ENCODE measurements at regions not wholly inside any gene's neighbourhood (a gene's known extent, or its start where the extent isn't known, plus 50 kb on each side); places are given as distances from the start of the nearest gene placed in this dataset.

- intact Hi-C loops (cut with DNase I; ENCODE audit: low total_unique reads): no loop called here
- no peak overlapping the region for H3K27ac ChIP-seq
- H3K36me3 ChIP-seq: no peaks in the 10 kb centered on the region
- no peak for DNase-seq
- TF ChIP-seq POLR2AphosphoS5 (IDR thresholded peaks at IDR 0.05): no peak
- TF ChIP-seq, protein P1, sequence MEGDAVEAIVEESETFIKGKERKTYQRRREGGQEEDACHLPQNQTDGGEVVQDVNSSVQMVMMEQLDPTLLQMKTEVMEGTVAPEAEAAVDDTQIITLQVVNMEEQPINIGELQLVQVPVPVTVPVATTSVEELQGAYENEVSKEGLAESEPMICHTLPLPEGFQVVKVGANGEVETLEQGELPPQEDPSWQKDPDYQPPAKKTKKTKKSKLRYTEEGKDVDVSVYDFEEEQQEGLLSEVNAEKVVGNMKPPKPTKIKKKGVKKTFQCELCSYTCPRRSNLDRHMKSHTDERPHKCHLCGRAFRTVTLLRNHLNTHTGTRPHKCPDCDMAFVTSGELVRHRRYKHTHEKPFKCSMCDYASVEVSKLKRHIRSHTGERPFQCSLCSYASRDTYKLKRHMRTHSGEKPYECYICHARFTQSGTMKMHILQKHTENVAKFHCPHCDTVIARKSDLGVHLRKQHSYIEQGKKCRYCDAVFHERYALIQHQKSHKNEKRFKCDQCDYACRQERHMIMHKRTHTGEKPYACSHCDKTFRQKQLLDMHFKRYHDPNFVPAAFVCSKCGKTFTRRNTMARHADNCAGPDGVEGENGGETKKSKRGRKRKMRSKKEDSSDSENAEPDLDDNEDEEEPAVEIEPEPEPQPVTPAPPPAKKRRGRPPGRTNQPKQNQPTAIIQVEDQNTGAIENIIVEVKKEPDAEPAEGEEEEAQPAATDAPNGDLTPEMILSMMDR (IDR thresholded peaks at IDR 0.05 in 8 of 11, conservative IDR thresholded peaks at IDR 0.05 in 3 of 11): no peak
- no peak for TF ChIP-seq POLR2A (IDR thresholded peaks at IDR 0.05)
- no peaks in the 10 kb centered on the region for H3K4me1 ChIP-seq
- 54 to 96% (median 69%) methylated on average over 2 of the region's 2 CpGs for WGBS, 5 donors
- no peak overlapping the region for H3K4me3 ChIP-seq
- peaks cover 0 to 5% (median 0%) of the 10 kb centered on the region in 8 donors for H3K9me3 ChIP-seq
- H3K27me3 ChIP-seq (replicated peaks in 1 of 7): no peaks in the 10 kb centered on the region
Observed at GRCh38 chr3:21314688-21315087, 436.3 kb downstream of the ZNF385D start.

- Histone ChIP-seq H3K4me3 (no peak overlapping the region), H3K4me1 (no peaks in the 10 kb centered on the region), H3K27ac (no peak overlapping the region), H3K27me3 (replicated peaks in 1 of 7) (no peaks in the 10 kb centered on the region), H3K36me3 (no peaks in the 10 kb centered on the region), H3K9me3 (peaks cover 0 to 13% (median 3%) of the 10 kb centered on the region in 8 donors)
- intact Hi-C loops (cut with DNase I; ENCODE audit: low total_unique reads): no loop called here
- WGBS, 5 donors: 73 to 94% (median 85%) methylated on average over 1 of the region's 1 CpG
- TF ChIP-seq, protein P1 (IDR thresholded peaks at IDR 0.05 in 8 of 11, conservative IDR thresholded peaks at IDR 0.05 in 3 of 11): no peak
- TF ChIP-seq POLR2AphosphoS5 (IDR thresholded peaks at IDR 0.05): no peak
- TF ChIP-seq POLR2A (IDR thresholded peaks at IDR 0.05): no peak
- DNase-seq: no peak
Observed at GRCh38 chr3:21310891-21311290, 440.1 kb downstream of the ZNF385D start.

- H3K4me1 ChIP-seq: no peaks in the 10 kb centered on the region
- DNase-seq: no peak
- no peak overlapping the region for H3K4me3 ChIP-seq
- peaks cover 0 to 20% (median 3%) of the 10 kb centered on the region in 8 donors for H3K9me3 ChIP-seq
- no peak overlapping the region for H3K27ac ChIP-seq
- intact Hi-C loops (cut with DNase I; ENCODE audit: low total_unique reads): no loop called here
- no peaks in the 10 kb centered on the region for H3K27me3 ChIP-seq (replicated peaks in 1 of 7)
- no peak for TF ChIP-seq POLR2AphosphoS5 (IDR thresholded peaks at IDR 0.05)
- TF ChIP-seq, protein P1 (IDR thresholded peaks at IDR 0.05 in 8 of 11, conservative IDR thresholded peaks at IDR 0.05 in 3 of 11): no peak
- no peak for TF ChIP-seq POLR2A (IDR thresholded peaks at IDR 0.05)
- WGBS, 5 donors: 74 to 86% (median 80%) methylated on average over 2 of the region's 2 CpGs
- no peaks in the 10 kb centered on the region for H3K36me3 ChIP-seq
Observed at GRCh38 chr3:21310161-21310560, 440.8 kb downstream of the ZNF385D start.

DNA sequence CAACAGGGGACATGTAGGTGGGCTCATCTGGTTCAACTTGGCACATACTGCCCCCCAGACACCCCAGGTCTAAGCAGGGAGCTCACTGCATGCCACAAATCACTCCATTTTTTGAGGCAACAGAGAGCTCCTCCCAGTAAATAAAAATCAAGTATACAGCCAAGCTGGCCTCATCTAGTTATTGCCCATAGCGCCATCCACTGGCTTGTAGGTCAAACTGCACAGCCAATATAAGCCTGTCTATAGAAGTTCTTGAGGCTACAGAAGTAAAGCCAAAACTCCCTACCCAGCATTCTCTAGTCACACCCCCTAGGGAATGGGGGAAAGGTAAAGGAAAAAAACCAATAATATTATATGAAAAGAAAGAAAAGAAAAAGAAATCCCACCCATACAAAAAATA is 453.7 kb downstream of the ZNF385D start:
- WGBS, 5 donors: 20 to 62% (median 50%) methylated on average over 1 of the region's 1 CpG
- TF ChIP-seq POLR2A (IDR thresholded peaks at IDR 0.05) (no peak), POLR2AphosphoS5 (IDR thresholded peaks at IDR 0.05) (no peak)
- TF ChIP-seq, protein P1 (IDR thresholded peaks at IDR 0.05 in 8 of 11, conservative IDR thresholded peaks at IDR 0.05 in 3 of 11): no peak
- H3K4me3 ChIP-seq: no peak overlapping the region
- no peaks in the 10 kb centered on the region for H3K4me1 ChIP-seq
- H3K9me3 ChIP-seq: peaks cover 0 to 52% (median 39%) of the 10 kb centered on the region in 8 donors
- no peaks in the 10 kb centered on the region for H3K27me3 ChIP-seq (replicated peaks in 1 of 7)
- H3K36me3 ChIP-seq: no peaks in the 10 kb centered on the region
- intact Hi-C loops (cut with DNase I; ENCODE audit: low total_unique reads): no loop called here
- no peak for DNase-seq
- H3K27ac ChIP-seq: no peak overlapping the region

Data from spleen (tissue), 11 donors.